Posterior vena cava (tissue), 2 donors: ENCODE measurements at regions not wholly inside any gene's neighbourhood (a gene's known extent, or its start where the extent isn't known, plus 50 kb on each side); places are given as distances from the start of the nearest gene placed in this dataset.
"Not testable (repeated sequence)": the region's sequence is repeated elsewhere in the genome, so short reads cannot be mapped to it uniquely, and the experiment has no call there.

ENCODE experiments used
- DNase-seq: peaks from one replicate; pipeline ENCODE4 v3.0.0-alpha.2; 2020; ENCODE audit warnings: low spot score
- intact Hi-C, 2 donors: fragments of 100-400 bp; cut with DNase I; formaldehyde crosslinking; loops; one replicate each; pipeline versions ENCODE4 v1.14.1 to v1.14.2; 2022 to 2023
- donor health status: DM: yes; HTN: yes; CAD: no.
- donor health status: DM: yes; HTN: yes; CAD: no.

GRCh38 chr4:49288796-49289195 is 302.7 kb downstream of the CWH43 start:
- intact Hi-C loops = not testable (repeated sequence)

GRCh38 chr4:49314815-49315214 is 328.7 kb downstream of the CWH43 start:
- DNase-seq, intact Hi-C loops: not testable (repeated sequence)

More at GRCh38 chr4:49288796-49289195, 302.7 kb downstream of the CWH43 start:
- DNase-seq = peak; percentile 91

GRCh38 chr4:49320725-49321410 is 334.8 kb downstream of the CWH43 start:
- peak; percentile 80 for DNase-seq
- intact Hi-C loops = not testable (repeated sequence)

- intact Hi-C loops = not testable (repeated sequence)
- peak; percentile 79 for DNase-seq
Measured at GRCh38 chr4:49321511-49322300, 335.6 kb downstream of the CWH43 start.

GRCh38 chr4:49322610-49323572 is 336.8 kb downstream of the CWH43 start:
- intact Hi-C loops = not testable (repeated sequence)
- peak; percentile 81 for DNase-seq

GRCh38 chr4:49323573-49323940 is 337.5 kb downstream of the CWH43 start:
- intact Hi-C loops = not testable (repeated sequence)

More at GRCh38 chr4:49323573-49323940, 337.5 kb downstream of the CWH43 start:
- peak; percentile 81 for DNase-seq
